ENCODE measurements at regions not wholly inside any gene's neighbourhood (a gene's known extent, or its start where the extent isn't known, plus 50 kb on each side); places are given as distances from the start of the nearest gene placed in this dataset.
"Not testable (repeated sequence)": the region's sequence is repeated elsewhere in the genome, so short reads cannot be mapped to it uniquely, and the experiment has no call there.

GRCh38 chr16:86350289-86350688, 160.0 kb upstream of the FOXF1 start:
- CTCF ChIA-PET: no interaction called here

GRCh38 chr16:86351041-86351784, 159.1 kb upstream of the FOXF1 start:
- no peak overlapping the region for H3K4me3 ChIP-seq (ENCODE audit: low read length)
- no peaks in the 10 kb centered on the region for H3K36me3 ChIP-seq (ENCODE audit: low read depth, low read length)
- POLR2A ChIA-PET (ENCODE audit: unreplicated experiment): no interaction called here
- no peaks in the 10 kb centered on the region for H3K4me1 ChIP-seq (ENCODE audit: insufficient read depth, low read length)
- DNase-seq: no peak
- H3K9me3 ChIP-seq (ENCODE audit: low read length): no peaks in the 10 kb centered on the region
- intact Hi-C loops (cut with micrococcal nuclease): no loop called here
- no peak for ATAC-seq
- no peaks in the 10 kb centered on the region for H3F3A ChIP-seq (ENCODE audit: low read length, unreplicated experiment)
- no peaks in the 10 kb centered on the region for H3K9me2 ChIP-seq (replicated peaks; ENCODE audit: low read length)
- H4K20me1 ChIP-seq (ENCODE audit: low read length): no peaks in the 10 kb centered on the region
- H3K4me2 ChIP-seq (ENCODE audit: low read length): no peak overlapping the region
- peaks cover 89% of the 10 kb centered on the region for H3K27me3 ChIP-seq (ENCODE audit: low read length)
- TF ChIP-seq EZH2 (IDR thresholded peaks at IDR 0.05; ENCODE audit: low read length, unreplicated experiment) (no peak), CTCF (conservative IDR thresholded peaks at IDR 0.05; ENCODE audit: low read depth, low read length) (no peak), EZH2phosphoT487 (IDR thresholded peaks at IDR 0.05; ENCODE audit: borderline replicate concordance, low read length) (no peak)
- no peaks in the 10 kb centered on the region for H3K79me2 ChIP-seq (ENCODE audit: low read length)
- CTCF ChIA-PET: no interaction called here
- H2AFZ ChIP-seq (ENCODE audit: low read length): no peak overlapping the region
- no peak overlapping the region for H3K9ac ChIP-seq (ENCODE audit: low read length)
- no peak overlapping the region for H3K27ac ChIP-seq (ENCODE audit: low read length)
- BruUV-seq (replicated peaks): no TSS peak

More at GRCh38 chr16:86350289-86350688, 160.0 kb upstream of the FOXF1 start:
- Histone ChIP-seq H3K27me3 (ENCODE audit: low read length) (peaks cover 80% of the 10 kb centered on the region), H3K9me2 (replicated peaks; ENCODE audit: low read length) (no peaks in the 10 kb centered on the region), H3K4me2 (ENCODE audit: low read length) (no peak overlapping the region), H2AFZ (ENCODE audit: low read length) (no peak overlapping the region), H4K20me1 (ENCODE audit: low read length) (no peaks in the 10 kb centered on the region), H3K4me1 (ENCODE audit: insufficient read depth, low read length) (no peaks in the 10 kb centered on the region), H3K4me3 (ENCODE audit: low read length) (no peak overlapping the region), H3K9ac (ENCODE audit: low read length) (no peak overlapping the region), H3K36me3 (ENCODE audit: low read depth, low read length) (no peaks in the 10 kb centered on the region), H3F3A (ENCODE audit: low read length, unreplicated experiment) (no peaks in the 10 kb centered on the region), H3K9me3 (ENCODE audit: low read length) (no peaks in the 10 kb centered on the region), H3K27ac (ENCODE audit: low read length) (no peak overlapping the region), H3K79me2 (ENCODE audit: low read length) (no peaks in the 10 kb centered on the region)
- no TSS peak for BruUV-seq (replicated peaks)
- DNase-seq: no peak
- intact Hi-C loops (cut with micrococcal nuclease): no loop called here
- no peak for ATAC-seq
- POLR2A ChIA-PET (ENCODE audit: unreplicated experiment): no interaction called here
- TF ChIP-seq EZH2 (IDR thresholded peaks at IDR 0.05; ENCODE audit: low read length, unreplicated experiment): no peak
- TF ChIP-seq CTCF (conservative IDR thresholded peaks at IDR 0.05; ENCODE audit: low read depth, low read length): no peak
- no peak for TF ChIP-seq EZH2phosphoT487 (IDR thresholded peaks at IDR 0.05; ENCODE audit: borderline replicate concordance, low read length)

GRCh38 chr16:86351785-86352139, 158.6 kb upstream of the FOXF1 start:
- H2AFZ ChIP-seq (ENCODE audit: low read length); H3K4me1 ChIP-seq (ENCODE audit: insufficient read depth, low read length); POLR2A ChIA-PET (ENCODE audit: unreplicated experiment); intact Hi-C loops (cut with micrococcal nuclease); H3K9ac ChIP-seq (ENCODE audit: low read length); H3K27ac ChIP-seq (ENCODE audit: low read length); H3K36me3 ChIP-seq (ENCODE audit: low read depth, low read length); H3K4me3 ChIP-seq (ENCODE audit: low read length); DNase-seq; ATAC-seq; H3K9me3 ChIP-seq (ENCODE audit: low read length); BruUV-seq (replicated peaks); H3F3A ChIP-seq (ENCODE audit: low read length, unreplicated experiment); H4K20me1 ChIP-seq (ENCODE audit: low read length); CTCF ChIA-PET; H3K79me2 ChIP-seq (ENCODE audit: low read length); H3K4me2 ChIP-seq (ENCODE audit: low read length); H3K9me2 ChIP-seq (replicated peaks; ENCODE audit: low read length): not testable (repeated sequence)
- peaks cover 87% of the 10 kb centered on the region for H3K27me3 ChIP-seq (ENCODE audit: low read length)

Data from PC-3 (cell line).